H1 (cell line): ENCODE measurements at regions not wholly inside any gene's neighbourhood (a gene's known extent, or its start where the extent isn't known, plus 50 kb on each side); places are given as distances from the start of the nearest gene placed in this dataset.

Source experiments
- BRCA1 ChIP-seq: IDR thresholded peaks from 2 replicates; pipeline ENCODE4 v1.6.1; 2012; ENCODE audit warnings: low read depth, low read length, improper control_type of control experiment
- CREB1 ChIP-seq: IDR thresholded peaks from 2 replicates; pipeline ENCODE4 v1.6.1; 2012; ENCODE audit warnings: inconsistent platforms
- EZH2 ChIP-seq: fragments of 200-600 bp; sonication (generic); IDR thresholded peaks from 2 replicates; pipeline ENCODE4 v1.7.1; 2012; ENCODE audit warnings: low read depth, mild to moderate bottlenecking, moderate library complexity, low read length, inconsistent platforms; ENCODE audit not compliant: severe bottlenecking
- GABPA ChIP-seq: IDR thresholded peaks from 2 replicates; pipeline ENCODE4 v1.6.1; 2011; ENCODE audit warnings: mild to moderate bottlenecking, low read length, moderate library complexity, borderline replicate concordance; ENCODE audit not compliant: insufficient read depth
- HDAC2 ChIP-seq, 2 experiments: fragments of 300-600 bp in 1 of 2; sonication (generic) in 1 of 2; IDR thresholded peaks; 2 replicates each; pipeline ENCODE4 v1.6.1; 2011 to 2012; ENCODE audit warnings: low read depth in 2 of 2, low read length in 2 of 2, mild to moderate bottlenecking in 2 of 2, moderate library complexity in 2 of 2, borderline replicate concordance in 1 of 2, inconsistent platforms in 1 of 2
- JUND ChIP-seq: IDR thresholded peaks from 2 replicates; pipeline ENCODE4 v1.6.1; 2011; ENCODE audit warnings: mild to moderate bottlenecking, improper control_type of control experiment, low read length
- POLR2A ChIP-seq, 2 experiments: IDR thresholded peaks; 1 replicate in 1 of 2; 2 replicates in 1 of 2; pipeline ENCODE4 v1.6.1; 2011; ENCODE audit warnings: low read depth in 2 of 2, low read length in 2 of 2, mild to moderate bottlenecking in 2 of 2; ENCODE audit errors: control extremely low read depth in 1 of 2
- POLR2AphosphoS5 ChIP-seq: IDR thresholded peaks from 2 replicates; pipeline ENCODE4 v1.6.1; 2011; ENCODE audit warnings: low read depth, low read length
- RNF2 ChIP-seq: fragments of 200-900, 300-1000 bp; sonication (generic); IDR thresholded peaks from 2 replicates; pipeline ENCODE4 v1.7.1; 2016; ENCODE audit warnings: borderline replicate concordance, low read depth, mild to moderate bottlenecking, antibody characterized with exemption, low read length; ENCODE audit not compliant: poor library complexity, severe bottlenecking; ENCODE audit errors: missing control alignments
- YY1 ChIP-seq: IDR thresholded peaks from 2 replicates; pipeline ENCODE4 v1.6.1; 2011; ENCODE audit warnings: low read depth, mild to moderate bottlenecking, low read length
- TF ChIP-seq, protein P1 (sequence below), 3 experiments: IDR thresholded peaks; 1 replicate in 2 of 3; 2 replicates in 1 of 3; pipeline versions ENCODE4 v1.5.1 to v1.6.1; 2011; ENCODE audit warnings: low read length in 3 of 3, mild to moderate bottlenecking in 3 of 3, inconsistent platforms in 2 of 3, low read depth in 1 of 3, moderate library complexity in 1 of 3; ENCODE audit not compliant: insufficient read depth in 1 of 3; ENCODE audit errors: control extremely low read depth in 1 of 3

DNA sequence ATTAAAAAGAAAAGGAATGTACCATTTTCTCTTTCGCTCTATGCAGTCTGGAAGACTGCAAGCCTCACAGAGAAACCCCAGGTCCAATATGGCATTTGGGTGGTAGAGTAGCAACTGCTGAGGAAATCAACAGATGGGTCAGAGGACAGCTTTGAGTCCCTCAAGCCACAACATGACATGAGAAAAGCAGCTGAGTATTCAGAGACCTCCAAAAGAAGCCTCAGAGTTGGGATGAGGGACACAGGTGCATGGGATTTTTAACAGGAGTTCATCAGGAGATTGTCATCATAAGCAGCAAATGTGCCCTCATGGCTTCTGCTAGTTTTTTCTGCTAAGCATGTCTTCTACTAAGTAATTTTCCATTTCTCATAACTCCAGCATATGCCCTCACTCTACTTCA lies 111.6 kb downstream of the BLID start:
- TF ChIP-seq EZH2, result no peak
- TF ChIP-seq, protein P1, sequence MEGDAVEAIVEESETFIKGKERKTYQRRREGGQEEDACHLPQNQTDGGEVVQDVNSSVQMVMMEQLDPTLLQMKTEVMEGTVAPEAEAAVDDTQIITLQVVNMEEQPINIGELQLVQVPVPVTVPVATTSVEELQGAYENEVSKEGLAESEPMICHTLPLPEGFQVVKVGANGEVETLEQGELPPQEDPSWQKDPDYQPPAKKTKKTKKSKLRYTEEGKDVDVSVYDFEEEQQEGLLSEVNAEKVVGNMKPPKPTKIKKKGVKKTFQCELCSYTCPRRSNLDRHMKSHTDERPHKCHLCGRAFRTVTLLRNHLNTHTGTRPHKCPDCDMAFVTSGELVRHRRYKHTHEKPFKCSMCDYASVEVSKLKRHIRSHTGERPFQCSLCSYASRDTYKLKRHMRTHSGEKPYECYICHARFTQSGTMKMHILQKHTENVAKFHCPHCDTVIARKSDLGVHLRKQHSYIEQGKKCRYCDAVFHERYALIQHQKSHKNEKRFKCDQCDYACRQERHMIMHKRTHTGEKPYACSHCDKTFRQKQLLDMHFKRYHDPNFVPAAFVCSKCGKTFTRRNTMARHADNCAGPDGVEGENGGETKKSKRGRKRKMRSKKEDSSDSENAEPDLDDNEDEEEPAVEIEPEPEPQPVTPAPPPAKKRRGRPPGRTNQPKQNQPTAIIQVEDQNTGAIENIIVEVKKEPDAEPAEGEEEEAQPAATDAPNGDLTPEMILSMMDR (IDR thresholded peaks at IDR 0.05; ENCODE audit: control extremely low read depth in 1 of 3, insufficient read depth in 1 of 3, low read depth in 1 of 3, low read length in 3 of 3), result no peak
- no peak for TF ChIP-seq BRCA1
- no peak for TF ChIP-seq YY1
- no peak for TF ChIP-seq POLR2AphosphoS5
- no peak for TF ChIP-seq POLR2A (IDR thresholded peaks at IDR 0.05; ENCODE audit: control extremely low read depth in 1 of 2, low read depth in 2 of 2, low read length in 2 of 2)
- TF ChIP-seq CREB1, result no peak
- TF ChIP-seq GABPA, result no peak
- no peak for TF ChIP-seq RNF2
- TF ChIP-seq HDAC2 (IDR thresholded peaks at IDR 0.05; ENCODE audit: borderline replicate concordance in 1 of 2, low read depth in 2 of 2, low read length in 2 of 2), result no peak
- TF ChIP-seq JUND, result no peak
